Uterus (tissue), 2 donors: ENCODE measurements at regions not wholly inside any gene's neighbourhood (a gene's known extent, or its start where the extent isn't known, plus 50 kb on each side); places are given as distances from the start of the nearest gene placed in this dataset.

Experiments
- CTCF ChIP-seq, 4 experiments: fragments of 200-600 bp in 2 of 4; fragments of 450-650 bp in 2 of 4; sonication (generic) in 2 of 4; IDR thresholded peaks; one replicate each; pipeline ENCODE4 v1.5.1; 2016 to 2019; ENCODE audit warnings: antibody characterized with exemption in 4 of 4, mild to moderate bottlenecking in 2 of 4, moderate library complexity in 1 of 4
- POLR2A ChIP-seq, 2 donors: fragments of 450-650 bp; IDR thresholded peaks; one replicate each; pipeline ENCODE4 v1.6.1; 2016; ENCODE audit warnings: antibody characterized with exemption in 2 of 2, mild to moderate bottlenecking in 1 of 2, moderate library complexity in 1 of 2

- TF ChIP-seq CTCF (IDR thresholded peaks at IDR 0.05) (no peak), POLR2A (IDR thresholded peaks at IDR 0.05) (no peak)
Measured at GRCh38 chr1:36539526-36539925, 56.8 kb upstream of the CSF3R start.
